GM18870 (cell line): ENCODE measurements at regions not wholly inside any gene's neighbourhood (a gene's known extent, or its start where the extent isn't known, plus 50 kb on each side); places are given as distances from the start of the nearest gene placed in this dataset.

ENCODE experiments used
- ATAC-seq: cut with Tn5 transposase; IDR thresholded peaks from one replicate; pipeline ENCODE4 v1.9.1; 2021; ENCODE audit warnings: moderate library complexity; ENCODE audit not compliant: unreplicated experiment

DNA sequence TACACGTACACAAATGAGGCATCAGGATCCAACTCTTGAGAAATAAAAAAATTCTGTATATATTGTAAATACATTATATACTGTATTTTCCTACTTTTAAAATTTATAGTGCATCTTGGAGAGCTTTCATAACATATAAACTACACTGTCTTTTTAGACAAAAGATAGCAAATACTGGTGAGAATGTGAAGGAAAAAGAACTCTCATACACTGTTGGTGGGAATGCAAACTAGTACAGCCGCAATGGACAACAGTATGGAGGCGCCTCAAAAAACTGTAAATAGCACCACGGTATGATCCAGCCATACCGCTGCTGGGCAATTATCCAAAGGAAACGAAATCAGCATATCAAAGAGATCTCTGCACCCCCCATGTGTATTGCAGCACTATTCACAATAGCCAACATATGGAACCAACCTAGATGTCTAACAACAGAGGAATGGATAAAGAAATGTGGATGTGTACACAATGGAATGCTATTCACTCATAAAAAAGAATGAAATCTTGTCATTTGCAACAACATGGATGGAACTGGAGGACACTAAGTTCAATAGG lies 292.4 kb downstream of the EFNB2 start:
- ATAC-seq, result no peak

DNA sequence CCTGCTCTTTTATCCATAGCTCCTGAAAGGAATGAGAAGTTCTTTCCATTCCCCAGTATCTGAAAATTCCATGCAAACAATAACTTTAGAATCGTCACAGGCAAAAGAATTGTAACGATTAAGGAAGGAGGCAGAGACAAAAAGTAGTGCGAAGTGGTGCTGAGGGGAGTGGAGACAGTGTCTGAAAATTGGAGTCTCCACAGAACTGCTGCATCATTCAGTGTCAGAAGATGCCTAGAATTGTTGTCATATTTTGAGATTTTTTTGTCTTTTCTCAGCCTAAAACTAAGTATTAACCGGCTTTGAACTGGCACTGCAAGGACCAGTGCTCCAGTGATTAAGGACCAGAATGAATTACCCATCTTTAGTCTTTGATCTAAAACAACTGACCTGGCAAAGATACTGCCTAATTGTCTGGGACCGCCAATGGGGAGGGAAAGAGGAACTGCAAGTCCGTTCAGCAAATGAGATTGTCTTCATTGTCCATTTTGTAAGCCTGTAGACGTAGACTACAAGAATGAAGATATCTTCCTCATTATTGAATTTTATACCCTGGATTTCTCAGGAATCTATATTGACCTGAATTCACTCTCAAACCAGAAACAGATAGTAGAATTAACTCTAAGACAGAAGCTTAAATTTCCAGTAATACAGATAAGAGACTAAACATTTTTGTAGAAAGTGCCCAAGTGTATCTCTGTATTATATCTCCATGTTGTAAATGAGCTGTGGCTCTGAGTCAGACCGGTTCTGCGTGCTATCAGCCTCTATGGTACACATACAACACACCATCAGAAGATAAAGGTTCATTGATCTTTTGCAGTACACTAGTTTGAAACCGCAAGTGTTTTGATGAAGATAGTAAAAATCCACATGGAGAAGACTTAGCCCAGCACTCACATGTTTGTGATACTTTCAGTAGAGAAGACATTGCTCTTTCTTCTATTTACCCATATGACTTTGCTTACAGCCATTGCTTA lies 293.2 kb downstream of the EFNB2 start:
- ATAC-seq, result no peak

DNA sequence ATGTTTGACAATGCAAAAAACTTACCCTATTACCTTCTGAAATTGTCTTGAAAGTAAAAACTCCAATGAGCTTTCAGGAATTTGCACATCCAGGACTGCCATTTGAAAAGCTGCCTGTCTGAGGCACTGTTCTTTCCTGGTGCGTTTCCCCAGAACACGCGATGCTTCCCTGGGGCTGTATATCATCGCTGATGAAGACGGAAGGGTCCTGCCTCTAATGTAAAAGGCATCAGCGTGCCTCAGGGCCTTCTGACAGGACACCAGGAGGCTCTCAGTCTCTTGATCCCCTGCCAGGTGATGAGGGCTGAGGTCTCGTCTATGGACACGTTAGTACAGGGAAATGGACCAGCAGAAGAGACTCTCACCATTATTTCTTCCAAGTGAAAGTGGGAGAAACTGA lies 296.8 kb downstream of the EFNB2 start:
- no peak for ATAC-seq

DNA sequence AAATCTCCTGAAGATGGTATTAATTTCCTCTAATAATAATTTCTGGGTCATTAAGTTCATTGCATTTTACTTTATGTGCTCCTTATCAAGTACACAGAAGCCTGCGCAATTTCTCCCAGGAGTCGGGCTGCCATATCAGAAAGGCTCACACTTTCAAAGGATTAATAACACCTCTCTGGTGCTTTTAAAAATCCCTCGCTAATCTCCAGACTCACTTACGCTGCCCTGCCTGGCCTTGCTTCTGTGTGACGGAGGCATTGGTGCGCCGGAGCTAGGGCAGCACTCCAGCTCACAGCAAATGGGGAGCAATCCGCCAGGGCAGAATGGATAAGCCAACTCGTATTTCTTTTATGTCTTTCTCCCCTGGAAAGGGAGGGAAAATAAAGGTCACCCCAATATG lies 300.8 kb downstream of the EFNB2 start:
- ATAC-seq, result no peak

DNA sequence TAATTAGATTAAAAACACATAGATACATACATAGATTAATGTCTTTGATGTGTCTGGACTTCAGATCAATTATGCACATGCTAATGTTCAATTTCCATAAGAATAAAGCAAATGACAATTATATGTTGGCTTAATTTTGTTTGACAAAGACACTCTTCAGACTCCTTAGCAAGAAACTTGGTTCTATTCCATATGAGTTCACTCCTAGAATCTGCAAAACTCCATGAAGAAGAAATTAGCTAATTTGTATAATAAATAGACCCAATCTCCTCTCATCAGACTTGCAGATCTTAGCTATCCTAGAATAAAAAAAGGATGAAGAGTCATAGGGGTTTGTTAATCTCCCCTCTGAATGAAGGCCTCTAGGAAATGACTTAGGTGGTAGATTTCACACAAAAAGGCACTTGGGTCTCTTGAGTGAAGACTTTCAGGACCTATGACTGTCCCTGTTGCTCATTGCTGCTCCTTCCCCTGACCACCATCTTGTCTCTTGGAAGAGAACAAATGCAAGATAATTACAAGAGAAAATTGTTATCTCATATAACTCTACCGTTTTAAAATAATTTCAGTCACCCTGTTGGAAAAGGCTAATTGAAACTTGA lies 302.2 kb downstream of the EFNB2 start:
- no peak for ATAC-seq

DNA sequence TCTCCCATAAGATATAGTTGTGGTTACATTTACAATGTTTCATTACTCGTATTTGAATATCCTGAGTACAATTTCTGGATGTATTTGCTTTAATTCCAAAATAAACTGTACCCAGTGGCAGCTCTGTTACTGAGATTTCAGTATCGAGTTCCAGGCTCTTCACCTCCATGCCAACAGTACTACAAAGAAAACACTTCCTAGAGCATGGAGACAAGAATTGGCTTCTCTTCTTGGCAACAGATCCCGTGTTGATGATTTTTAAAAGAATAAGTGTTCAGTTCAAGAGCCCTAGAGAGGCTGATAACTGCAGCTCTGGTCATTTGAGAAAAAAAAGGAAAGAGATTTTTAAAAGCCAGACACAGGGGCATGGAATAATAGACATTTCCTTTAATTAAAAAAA lies 302.8 kb downstream of the EFNB2 start:
- ATAC-seq, result no peak

DNA sequence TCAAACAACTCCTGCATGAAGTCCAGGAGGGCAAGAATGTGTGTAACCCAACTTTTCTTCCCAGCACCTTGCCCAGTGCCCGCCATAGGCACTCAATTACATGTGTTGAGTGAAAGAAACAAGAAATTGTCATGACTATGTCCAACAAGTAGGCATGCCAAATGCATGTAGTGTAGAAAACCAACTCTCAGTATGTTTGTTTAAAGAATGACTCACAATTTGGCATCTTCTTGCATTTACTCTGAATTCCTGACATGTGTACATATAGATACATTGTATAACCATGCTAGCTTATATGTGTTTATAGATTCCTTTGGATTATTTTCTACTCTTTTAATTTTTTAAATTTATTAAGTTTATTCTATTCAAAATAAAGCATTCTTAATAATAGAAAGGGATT lies 305.0 kb downstream of the EFNB2 start:
- ATAC-seq, result no peak

DNA sequence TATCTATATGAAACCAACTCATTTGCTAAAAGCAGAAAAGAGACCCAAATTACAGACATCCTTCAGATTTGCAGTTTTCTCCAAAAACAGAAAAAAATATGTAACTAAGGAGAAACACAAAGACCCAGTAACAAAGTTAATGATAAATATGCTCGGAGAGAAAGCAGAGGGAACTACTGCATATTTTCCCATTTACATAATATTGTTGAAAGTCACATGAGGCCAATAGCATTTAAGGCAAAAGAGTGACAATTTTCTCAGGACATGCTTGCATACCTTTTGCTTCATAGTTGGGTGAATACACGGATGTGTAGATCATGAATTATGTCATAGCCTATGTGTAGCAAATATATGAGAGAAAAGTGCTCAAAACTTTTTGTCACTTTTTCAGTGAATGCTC lies 310.3 kb downstream of the EFNB2 start:
- ATAC-seq, result no peak

DNA sequence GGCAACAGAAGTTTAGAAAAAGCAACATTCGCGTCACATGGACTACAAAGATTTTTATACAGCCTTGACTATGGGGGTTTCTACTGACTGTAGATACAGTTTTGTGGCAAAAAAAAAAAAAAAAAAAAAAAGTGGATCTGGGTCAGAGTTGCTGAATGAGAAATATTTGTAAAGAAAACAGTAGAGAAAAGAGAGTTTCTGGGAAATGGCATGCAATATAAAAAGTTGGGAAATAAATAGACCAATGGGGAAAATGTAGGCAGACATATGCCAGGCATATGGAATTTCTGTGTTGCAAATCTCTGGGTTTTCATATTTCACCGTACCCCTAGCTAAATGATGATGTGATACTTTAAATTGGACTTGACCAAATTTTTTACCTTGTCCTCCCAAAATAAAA lies 315.3 kb downstream of the EFNB2 start:
- ATAC-seq, result no peak

DNA sequence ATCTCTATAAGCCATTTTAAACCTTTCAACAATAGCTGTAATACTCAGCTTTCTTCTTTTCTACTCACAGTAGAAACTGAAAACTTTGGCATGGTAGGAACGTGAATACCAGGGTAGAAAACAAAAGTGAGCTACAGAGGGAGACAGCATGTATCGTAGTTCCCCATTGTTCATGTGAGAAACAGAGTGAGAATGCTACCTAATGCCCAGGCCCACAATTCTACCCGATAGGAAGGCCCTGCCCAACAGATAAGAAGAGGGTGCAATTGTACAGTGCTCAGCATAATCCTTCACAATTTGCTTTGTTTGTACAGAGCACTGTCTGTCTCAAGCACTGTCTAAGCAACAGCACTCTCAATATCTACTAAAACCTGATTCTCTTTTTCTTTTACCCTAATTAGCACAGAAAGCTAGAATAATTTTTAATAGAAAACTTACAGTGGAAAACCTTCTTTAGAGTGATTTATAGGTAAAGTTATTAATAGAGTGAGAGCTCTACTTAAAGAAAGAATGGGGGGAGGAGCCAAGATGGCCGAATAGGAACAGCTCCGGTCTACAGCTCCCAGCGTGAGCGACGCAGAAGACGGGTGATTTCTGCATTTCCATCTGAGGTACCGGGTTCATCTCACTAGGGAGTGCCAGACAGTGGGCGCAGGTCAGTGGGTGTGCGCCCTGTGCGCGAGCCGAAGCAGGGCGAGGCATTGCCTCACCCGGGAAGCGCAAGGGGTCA lies 322.3 kb downstream of the EFNB2 start:
- ATAC-seq, result no peak

DNA sequence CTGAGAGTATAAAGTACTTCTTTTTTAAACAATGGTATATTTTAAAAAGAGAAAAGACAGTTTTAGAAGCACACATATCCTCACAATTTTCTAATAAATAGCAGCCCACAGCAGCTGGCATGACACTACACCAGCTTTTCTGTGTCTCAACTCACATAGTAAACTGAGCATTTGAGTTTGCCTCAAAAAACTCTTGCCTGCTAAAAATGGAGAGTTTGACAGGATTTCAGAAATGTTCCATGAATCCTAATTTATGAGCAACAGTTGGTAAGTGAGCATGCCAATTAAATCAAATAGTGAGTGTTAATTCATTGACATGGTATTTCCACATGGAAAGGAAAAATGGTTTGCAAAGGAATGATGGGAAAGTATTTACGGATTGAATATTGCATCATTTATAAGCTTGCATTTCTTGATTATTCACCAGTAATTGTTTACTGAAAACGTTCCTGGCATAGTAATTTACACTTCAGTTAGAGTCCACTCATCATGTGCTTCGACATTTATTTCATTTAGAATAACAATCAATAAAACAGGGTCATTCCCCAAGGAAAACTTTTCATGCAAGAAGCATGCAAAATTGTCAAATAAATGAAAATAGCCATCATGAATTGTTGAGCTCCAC lies 323.0 kb downstream of the EFNB2 start:
- ATAC-seq, result no peak

DNA sequence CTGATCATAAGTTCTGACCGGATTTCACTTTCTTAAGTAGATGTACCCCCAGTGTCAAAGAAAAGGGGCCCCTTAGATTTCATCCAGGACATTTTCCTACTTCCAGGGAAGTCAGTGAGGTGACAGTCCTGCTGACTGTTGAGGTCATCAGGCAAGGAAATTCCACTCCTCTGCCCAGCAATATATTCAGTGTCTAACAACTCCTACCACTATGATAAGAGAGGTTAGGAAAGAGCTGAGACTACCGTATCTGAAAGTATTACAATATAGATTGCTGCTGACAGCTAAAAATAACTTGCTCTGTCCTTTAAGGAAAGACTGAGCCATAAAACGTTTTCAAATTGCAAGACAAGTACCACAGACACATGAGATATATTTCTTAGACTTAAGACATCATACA lies 325.1 kb downstream of the EFNB2 start:
- ATAC-seq, result no peak

DNA sequence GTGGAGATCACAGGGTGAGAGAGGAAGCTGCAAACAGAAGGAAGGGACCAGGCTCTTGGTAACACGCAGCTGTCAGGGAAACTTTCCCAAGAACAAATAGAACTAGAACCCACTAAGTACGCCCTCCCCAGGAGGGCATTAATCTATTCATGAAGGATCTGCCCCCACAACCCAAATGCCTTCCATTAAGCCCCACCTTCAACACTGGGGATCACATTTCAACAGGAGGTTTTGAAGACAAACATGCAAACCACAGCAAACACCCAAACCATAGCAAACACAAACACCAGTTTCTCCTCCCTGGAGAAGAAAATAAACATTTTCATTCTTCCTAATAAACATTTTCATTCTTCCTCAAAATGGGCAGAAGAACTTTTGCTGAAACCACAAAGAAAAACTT lies 329.6 kb downstream of the EFNB2 start:
- ATAC-seq, result no peak

DNA sequence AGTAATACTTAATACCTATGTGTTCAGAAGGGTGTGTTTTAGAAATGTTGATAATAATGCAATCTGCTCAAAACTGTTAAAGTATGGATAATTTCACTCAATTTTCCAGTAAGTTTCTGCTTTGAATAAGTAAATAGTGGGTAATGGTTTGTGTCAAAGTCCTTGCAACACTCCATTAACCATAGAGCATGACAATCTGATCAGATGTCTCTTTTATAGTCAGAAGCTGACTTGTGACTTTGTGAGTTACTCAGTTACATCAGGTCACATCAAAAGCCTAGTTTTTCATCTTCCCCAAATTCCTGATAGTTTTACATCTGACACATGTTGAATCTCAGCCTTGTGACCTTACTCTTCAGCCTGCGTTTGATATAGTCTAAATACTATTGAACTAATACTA lies 338.0 kb downstream of the EFNB2 start:
- no peak for ATAC-seq

DNA sequence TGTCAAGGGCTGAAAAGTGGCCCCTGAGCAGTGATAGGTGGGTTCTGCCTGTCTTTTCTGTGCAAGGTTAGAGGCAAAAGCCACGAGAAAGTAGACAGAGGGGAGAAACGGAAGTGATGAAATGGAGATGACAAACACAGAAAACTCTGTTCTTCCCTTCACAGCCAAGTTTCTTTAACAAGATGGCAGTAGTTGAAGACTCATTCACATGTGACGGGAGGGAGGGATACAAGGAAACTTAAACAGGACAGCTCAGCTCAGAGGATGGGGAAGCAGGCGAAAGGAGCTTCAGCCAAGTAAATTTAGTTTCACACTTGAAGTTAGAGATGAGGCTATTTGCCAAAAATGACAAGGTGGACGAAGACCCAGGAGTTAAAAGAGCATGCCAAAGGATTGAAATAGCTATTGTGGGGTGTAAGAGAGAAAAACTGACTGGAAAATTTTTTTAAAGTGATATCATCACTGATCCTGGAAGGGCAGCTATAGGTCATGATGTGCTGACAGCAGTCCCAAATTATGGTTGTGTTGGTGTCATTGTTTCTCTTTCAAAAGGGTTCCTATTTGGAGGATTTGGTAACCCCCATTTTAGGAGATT lies 347.9 kb downstream of the EFNB2 start:
- no peak for ATAC-seq

DNA sequence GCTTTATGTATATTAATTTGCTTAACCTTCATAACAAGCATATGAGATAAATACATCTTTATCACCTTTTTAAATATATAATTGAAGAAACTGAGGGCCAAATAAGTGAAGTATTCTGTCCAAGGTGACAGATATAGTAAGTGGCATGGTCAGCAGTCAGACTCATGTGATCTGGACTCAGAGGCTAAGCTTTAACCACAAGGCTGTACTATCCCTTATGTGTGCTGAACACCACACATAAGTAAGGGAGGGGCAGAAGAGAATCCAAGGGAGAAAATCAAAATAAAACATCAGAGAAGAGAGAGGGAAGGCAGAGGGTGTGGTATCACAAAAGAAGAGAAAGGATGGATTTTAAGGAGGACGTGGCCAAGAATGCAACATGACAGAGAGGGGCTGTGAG lies 348.4 kb downstream of the EFNB2 start:
- no peak for ATAC-seq

DNA sequence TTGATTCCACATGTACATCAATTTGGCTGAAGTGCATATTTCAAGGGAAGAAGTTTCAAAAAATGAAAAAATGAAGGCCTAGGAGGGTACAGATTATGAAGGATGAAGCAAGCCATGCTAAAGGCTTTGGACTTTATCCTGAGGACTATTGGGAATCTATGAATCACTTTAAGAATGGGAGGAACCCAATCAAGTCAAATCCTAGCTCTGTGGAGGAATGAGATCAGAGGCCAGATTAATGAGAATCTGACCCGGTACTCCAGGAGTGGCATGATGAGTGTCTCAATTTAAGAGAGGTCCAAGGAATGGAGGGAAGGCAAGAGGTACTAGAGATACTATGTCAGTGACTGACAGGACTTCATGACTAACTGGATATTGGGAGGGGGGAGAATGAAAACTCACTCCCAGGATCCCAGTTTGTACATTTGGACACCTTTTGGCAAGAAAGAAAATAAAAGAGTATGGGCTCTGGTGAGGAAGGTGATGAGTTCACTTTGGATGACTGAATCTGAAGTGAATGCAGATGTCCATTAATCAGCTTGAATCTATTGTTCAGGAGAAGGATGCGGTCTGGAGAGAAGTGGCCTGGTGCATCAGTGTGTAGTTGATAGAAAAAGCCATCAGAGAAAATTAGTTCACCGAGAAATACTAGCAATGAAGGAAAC lies 349.0 kb downstream of the EFNB2 start:
- no peak for ATAC-seq

DNA sequence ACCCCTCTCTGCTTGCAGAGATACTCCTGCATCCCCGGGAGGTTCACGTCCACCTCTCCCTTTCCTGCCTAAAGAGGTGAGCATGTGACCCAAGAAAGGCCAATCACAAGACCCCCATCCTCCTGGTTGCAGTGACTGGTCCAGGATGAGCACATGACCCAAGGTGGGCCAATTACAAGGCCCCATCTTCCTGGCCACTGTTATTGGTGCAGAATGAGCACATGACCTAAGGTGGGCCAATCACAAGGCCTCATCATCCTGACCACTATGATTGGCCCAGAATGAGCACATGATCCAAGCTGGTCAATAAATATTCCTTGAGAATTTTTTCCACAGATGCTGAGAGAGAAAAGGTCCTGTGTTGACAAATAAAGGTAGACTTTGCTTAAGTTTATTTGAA lies 350.7 kb downstream of the EFNB2 start:
- no peak for ATAC-seq

DNA sequence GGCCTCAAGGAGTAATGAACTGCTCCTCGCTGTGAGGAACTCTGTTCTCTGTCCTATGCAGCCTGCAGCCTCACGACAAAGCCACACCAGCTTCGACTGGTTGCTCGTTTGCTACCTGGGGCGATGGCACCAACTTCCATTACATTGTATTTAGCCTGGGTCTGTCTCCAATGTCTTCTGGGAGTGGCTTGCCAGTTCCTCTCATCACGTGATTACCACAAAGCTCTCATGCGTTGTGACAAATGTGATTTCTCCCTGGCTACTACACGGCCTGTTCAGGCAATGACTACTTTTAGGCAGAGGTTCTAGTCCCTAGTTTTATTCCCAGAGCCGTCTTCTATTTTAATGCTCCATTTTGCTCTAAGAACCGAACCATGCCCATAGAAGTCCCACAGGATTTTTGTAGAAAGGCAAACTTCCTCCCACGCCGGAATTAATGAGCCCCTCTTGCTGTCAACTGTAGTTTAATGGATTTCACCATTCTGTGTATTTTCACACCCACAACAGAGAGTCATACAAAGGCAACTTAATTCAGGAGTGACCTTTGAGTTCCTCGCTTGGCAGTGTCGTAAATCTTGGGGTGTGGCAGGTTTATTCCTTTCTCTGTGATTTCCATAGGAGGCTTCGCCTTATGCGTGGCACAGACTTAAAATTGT lies 351.9 kb downstream of the EFNB2 start:
- ATAC-seq, result no peak

DNA sequence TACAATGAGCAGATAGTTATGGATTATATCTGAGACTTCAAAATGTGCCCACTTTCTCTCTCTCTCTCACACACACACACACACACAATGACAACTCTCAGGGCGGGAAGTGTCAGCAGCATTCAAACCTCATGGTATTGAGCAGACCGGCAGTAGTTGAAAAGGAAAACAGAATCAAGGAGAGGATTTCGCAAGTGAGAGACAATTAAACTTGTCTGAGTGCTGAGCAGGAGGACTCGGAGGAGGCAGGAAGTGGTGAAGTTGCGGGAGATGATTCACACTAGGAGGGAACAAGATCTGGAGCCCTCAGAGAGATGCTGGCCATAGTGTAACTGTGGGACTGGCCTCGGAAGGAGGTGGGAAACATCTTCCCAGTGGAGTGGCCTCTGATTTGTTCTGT lies 353.1 kb downstream of the EFNB2 start:
- ATAC-seq, result no peak
